Thoracic aorta (tissue), 2 donors: ENCODE measurements at regions not wholly inside any gene's neighbourhood (a gene's known extent, or its start where the extent isn't known, plus 50 kb on each side); places are given as distances from the start of the nearest gene placed in this dataset.

Experiments used
- ATAC-seq: fragments of 150-250 bp; one replicate; pipeline ENCODE4 v1.8.0; 2017; ENCODE audit warnings: low read depth; ENCODE audit not compliant: insufficient number of reproducible peaks, low FRiP score
- DNase-seq: peaks from one replicate; pipeline ENCODE4 v3.0.0-alpha.2; 2020; ENCODE audit warnings: low spot score
- H3K27ac ChIP-seq, 2 donors: fragments of 200-600 bp; sonication (generic); 1 replicate in 1 of 2; 2 replicates in 1 of 2; pipeline ENCODE4 v1.5.1; 2016; ENCODE audit warnings: mild to moderate bottlenecking in 2 of 2, moderate library complexity in 2 of 2
- H3K27me3 ChIP-seq: fragments of 200-600 bp; sonication (generic); replicated peaks from 2 replicates; pipeline ENCODE4 v1.6.0; 2016; ENCODE audit warnings: mild to moderate bottlenecking; ENCODE audit not compliant: insufficient read depth
- H3K36me3 ChIP-seq: fragments of 200-600 bp; sonication (generic); one replicate; pipeline ENCODE4 v1.5.1; 2016
- H3K4me1 ChIP-seq, 2 donors: fragments of 200-600 bp; sonication (generic); 1 replicate in 1 of 2; 2 replicates in 1 of 2; pipeline versions ENCODE4 v1.5.1 to v1.6.0; 2016; ENCODE audit warnings: low read depth in 2 of 2, mild to moderate bottlenecking in 1 of 2; ENCODE audit not compliant: control insufficient read depth in 1 of 2
- H3K4me3 ChIP-seq: fragments of 200-600 bp; sonication (generic); 2 replicates; pipeline ENCODE4 v1.5.1; 2016; ENCODE audit warnings: mild to moderate bottlenecking
- H3K9me3 ChIP-seq: fragments of 200-600 bp; sonication (generic); 2 replicates; pipeline ENCODE4 v1.5.1; 2016
- CTCF ChIP-seq: fragments of 200-600 bp; sonication (generic); IDR thresholded peaks from one replicate; pipeline ENCODE4 v1.5.1; 2019; ENCODE audit warnings: antibody characterized with exemption

- no peak for TF ChIP-seq CTCF
- no peaks in the 10 kb centered on the region for H3K4me1 ChIP-seq
- no peaks in the 10 kb centered on the region for H3K27me3 ChIP-seq
- no peak overlapping the region for H3K27ac ChIP-seq
- no peaks in the 10 kb centered on the region for H3K9me3 ChIP-seq
- no peak overlapping the region for H3K4me3 ChIP-seq
- no peak for DNase-seq
- H3K36me3 ChIP-seq, result no peaks in the 10 kb centered on the region
- ATAC-seq, result no peak
These were observed 233.8 kb upstream of the CDH11 start for GRCh38 chr16:65355706-65356105.

GRCh38 chr16:65353183-65353582, 231.3 kb upstream of the CDH11 start:
- Histone ChIP-seq H3K9me3 (no peaks in the 10 kb centered on the region), H3K27ac (no peak overlapping the region), H3K4me3 (no peak overlapping the region), H3K4me1 (no peaks in the 10 kb centered on the region), H3K36me3 (no peaks in the 10 kb centered on the region), H3K27me3 (no peaks in the 10 kb centered on the region)
- TF ChIP-seq CTCF, result no peak
- DNase-seq, result no peak
- no peak for ATAC-seq

GRCh38 chr16:65349626-65350025, 227.8 kb upstream of the CDH11 start:
- H3K27ac ChIP-seq, result no peak overlapping the region
- no peak for TF ChIP-seq CTCF
- no peak overlapping the region for H3K4me3 ChIP-seq
- no peaks in the 10 kb centered on the region for H3K4me1 ChIP-seq
- DNase-seq (no peak), ATAC-seq (no peak)
- H3K9me3 ChIP-seq, result no peaks in the 10 kb centered on the region
- H3K27me3 ChIP-seq, result no peaks in the 10 kb centered on the region
- no peaks in the 10 kb centered on the region for H3K36me3 ChIP-seq

GRCh38 chr16:65343556-65343955, 221.7 kb upstream of the CDH11 start:
- no peak for TF ChIP-seq CTCF

GRCh38 chr16:65342231-65342866, 220.5 kb upstream of the CDH11 start:
- Histone ChIP-seq H3K4me1 (no peaks in the 10 kb centered on the region), H3K36me3 (no peaks in the 10 kb centered on the region), H3K27me3 (no peaks in the 10 kb centered on the region), H3K27ac (no peak overlapping the region), H3K9me3 (no peaks in the 10 kb centered on the region), H3K4me3 (no peak overlapping the region)
- ATAC-seq (no peak), DNase-seq (no peak)
- no peak for TF ChIP-seq CTCF

More at GRCh38 chr16:65343556-65343955, 221.7 kb upstream of the CDH11 start:
- H3K4me3 ChIP-seq, result no peak overlapping the region
- H3K27me3 ChIP-seq, result no peaks in the 10 kb centered on the region
- H3K4me1 ChIP-seq, result no peaks in the 10 kb centered on the region
- ATAC-seq (no peak), DNase-seq (no peak)
- H3K9me3 ChIP-seq, result no peaks in the 10 kb centered on the region
- no peaks in the 10 kb centered on the region for H3K36me3 ChIP-seq
- H3K27ac ChIP-seq, result no peak overlapping the region
